LNCaP clone FGC (cell line): ENCODE measurements at regions not wholly inside any gene's neighbourhood (a gene's known extent, or its start where the extent isn't known, plus 50 kb on each side); places are given as distances from the start of the nearest gene placed in this dataset.

Experiments used
- DNase-seq: peaks from one replicate; pipeline ENCODE4 v3.0.0-alpha.2; 2011; ENCODE audit warnings: low read depth
- H3K4me3 ChIP-seq: 2 replicates; pipeline ENCODE4 v1.5.1; 2011; ENCODE audit warnings: mild to moderate bottlenecking, low read depth, low read length, control low read depth
- TF ChIP-seq, protein P1 (sequence below): IDR thresholded peaks from 2 replicates; pipeline ENCODE4 v1.5.1; 2012; ENCODE audit warnings: mild to moderate bottlenecking; ENCODE audit not compliant: control insufficient read depth, insufficient read depth; ENCODE audit errors: extremely low read depth

DNA sequence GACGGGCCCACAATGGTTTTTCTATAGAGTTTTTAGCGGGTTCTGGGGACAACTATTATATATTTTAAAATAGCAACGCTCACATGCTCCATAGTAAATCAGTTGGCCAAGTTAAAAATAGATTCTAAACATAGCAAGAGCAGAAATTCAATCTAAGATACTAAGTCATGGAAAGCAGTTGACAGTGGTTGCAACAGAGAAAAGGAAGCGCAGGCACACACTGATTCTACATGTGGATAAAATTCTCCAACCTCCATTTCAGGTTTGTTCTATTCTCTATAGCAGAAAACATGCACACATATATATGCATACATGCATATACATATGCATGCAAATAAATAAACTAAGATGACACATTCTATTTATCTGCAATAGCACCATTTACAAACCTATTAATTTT, 89.6 kb upstream of the HNRNPU start:
- H3K4me3 ChIP-seq, result no peak overlapping the region
- TF ChIP-seq, protein P1, sequence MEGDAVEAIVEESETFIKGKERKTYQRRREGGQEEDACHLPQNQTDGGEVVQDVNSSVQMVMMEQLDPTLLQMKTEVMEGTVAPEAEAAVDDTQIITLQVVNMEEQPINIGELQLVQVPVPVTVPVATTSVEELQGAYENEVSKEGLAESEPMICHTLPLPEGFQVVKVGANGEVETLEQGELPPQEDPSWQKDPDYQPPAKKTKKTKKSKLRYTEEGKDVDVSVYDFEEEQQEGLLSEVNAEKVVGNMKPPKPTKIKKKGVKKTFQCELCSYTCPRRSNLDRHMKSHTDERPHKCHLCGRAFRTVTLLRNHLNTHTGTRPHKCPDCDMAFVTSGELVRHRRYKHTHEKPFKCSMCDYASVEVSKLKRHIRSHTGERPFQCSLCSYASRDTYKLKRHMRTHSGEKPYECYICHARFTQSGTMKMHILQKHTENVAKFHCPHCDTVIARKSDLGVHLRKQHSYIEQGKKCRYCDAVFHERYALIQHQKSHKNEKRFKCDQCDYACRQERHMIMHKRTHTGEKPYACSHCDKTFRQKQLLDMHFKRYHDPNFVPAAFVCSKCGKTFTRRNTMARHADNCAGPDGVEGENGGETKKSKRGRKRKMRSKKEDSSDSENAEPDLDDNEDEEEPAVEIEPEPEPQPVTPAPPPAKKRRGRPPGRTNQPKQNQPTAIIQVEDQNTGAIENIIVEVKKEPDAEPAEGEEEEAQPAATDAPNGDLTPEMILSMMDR, result no peak
- no peak for DNase-seq

DNA sequence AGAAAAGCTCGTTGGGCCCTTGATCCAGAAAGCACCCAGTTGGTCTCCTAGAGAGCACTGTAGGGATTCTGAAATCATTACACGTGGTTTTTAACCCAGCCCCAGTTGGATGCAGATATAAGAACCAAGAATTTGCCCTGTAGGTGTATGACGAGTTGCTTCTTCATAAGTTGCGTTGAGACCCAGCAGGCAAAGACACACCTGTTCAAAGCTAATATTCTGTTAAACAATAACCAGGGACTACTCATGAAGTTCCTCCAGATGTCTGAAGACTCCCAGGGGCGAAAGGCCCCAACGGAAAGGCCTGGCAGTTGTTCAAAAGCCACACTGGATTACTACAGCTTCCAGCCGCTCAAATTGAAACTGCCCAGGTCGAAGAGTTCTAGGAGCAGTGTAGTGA, 88.6 kb upstream of the HNRNPU start:
- TF ChIP-seq, protein P1, result no peak
- DNase-seq, result no peak
- H3K4me3 ChIP-seq, result no peak overlapping the region

DNA sequence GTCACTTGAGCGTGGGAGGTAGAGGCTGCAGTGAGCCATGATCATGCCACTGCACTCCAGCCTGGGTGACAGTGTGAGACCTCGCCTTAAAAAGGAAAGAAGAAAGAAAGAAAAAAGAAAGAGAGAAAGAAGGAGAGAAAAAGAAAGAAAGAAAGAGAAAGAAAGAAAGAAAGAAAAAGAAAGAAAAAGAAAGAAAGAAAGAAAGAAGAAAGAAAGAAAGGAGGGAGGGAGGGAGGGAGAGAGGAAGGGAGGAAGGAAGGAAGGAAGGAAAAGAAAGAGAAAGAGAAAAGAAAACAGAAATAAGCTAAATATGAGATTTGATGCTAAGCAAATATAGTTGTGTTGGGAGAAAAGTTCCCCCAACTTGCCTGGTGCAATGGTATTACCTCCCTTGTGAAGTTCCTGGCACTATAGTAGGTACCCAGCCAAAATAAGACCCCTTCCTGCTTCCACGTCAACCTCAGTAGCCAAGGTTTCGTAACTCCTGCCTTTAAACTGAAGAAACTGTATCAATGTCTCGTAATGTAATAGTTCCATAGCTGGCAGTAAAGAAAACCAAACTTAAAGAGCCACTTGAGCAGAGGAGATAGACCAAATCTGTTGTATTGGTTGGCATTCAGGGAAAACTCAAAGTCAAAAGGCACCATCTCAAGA, 88.1 kb upstream of the HNRNPU start:
- no peak overlapping the region for H3K4me3 ChIP-seq
- TF ChIP-seq, protein P1, result no peak
- DNase-seq, result no peak

DNA sequence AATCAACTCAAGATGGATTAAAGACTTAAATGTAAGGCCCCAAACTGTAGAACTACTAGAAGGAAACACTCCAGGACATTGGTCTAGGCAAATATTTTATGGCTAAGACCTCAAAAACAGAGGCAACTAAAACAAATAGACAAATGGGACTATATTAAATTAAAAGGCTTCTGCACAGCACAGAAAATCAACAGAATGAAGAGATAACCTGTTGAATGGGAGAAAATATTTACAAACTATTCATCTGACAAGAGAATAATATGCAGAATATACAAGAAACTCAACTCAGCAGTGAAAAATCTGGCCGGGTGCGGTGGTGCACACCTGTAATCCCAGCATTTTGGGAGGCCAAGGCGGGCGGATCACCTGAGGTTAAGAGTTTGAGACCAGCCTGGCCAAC, 84.1 kb upstream of the HNRNPU start:
- no peak overlapping the region for H3K4me3 ChIP-seq
- TF ChIP-seq, protein P1, result no peak
- DNase-seq, result no peak

DNA sequence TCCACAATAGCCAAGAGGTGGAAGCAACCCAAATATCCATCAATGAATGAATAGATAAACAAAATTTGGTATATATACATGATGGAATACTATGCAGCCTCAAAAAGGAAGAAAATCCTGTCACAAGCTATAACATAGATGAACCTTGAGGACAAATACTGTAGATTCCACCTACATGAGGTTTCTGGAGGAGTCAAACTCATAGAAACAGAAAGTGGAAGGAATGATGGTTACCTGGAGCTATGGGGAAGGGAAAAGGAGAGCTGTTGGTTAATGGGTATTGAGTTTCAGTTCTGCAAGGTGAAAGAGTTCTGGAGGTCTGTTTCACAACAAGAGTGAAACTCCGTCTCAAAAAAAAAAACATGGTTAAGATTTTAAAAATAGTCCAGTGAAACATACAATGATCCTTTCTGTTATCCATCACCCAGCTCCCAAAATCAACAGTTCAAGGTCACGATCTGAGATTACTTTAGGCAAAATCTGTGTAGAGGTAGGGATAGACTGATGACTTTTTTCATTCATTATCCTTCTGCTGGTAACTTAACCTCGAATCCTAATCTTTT, 80.8 kb upstream of the HNRNPU start:
- DNase-seq, result no peak
- no peak overlapping the region for H3K4me3 ChIP-seq
- TF ChIP-seq, protein P1, result no peak

DNA sequence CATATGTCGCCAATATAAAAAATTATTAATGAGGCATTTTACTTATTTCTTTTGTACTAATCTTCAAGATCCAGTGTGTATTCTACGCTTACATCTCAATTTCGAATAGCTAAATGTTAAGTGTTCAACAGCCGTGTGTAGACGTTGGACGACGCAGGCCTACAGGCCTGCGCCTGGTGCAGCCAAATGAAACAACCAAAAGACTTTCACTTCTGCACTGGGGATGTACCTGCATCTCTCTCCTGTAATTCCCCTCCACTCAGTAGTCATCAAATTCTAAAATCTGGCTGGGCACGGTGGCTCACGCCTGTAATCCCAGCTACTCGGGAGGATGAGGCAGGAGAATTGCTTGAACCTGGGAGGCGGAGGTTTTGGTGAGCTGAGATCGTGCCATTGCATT, 76.8 kb upstream of the HNRNPU start:
- DNase-seq, result no peak
- TF ChIP-seq, protein P1, result no peak
- H3K4me3 ChIP-seq, result no peak overlapping the region

DNA sequence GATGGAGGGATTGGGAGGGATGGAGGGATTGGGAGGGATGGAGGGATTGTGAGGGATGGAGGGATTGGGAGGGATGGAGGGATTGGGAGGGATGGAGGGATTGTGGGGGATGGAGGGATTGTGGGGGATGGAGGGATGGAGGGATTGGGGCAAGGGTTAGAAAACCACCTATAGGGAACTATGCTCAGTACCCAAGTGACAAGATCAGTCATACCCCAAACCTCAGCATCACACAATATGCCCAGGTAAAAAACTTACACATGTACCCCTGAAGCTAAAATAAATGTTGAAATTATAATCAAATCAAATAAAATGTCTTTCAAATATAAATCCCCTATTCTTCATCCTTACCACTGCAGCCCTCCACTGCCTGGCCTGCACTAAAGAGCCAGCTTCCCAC, 72.8 kb upstream of the HNRNPU start:
- H3K4me3 ChIP-seq, result no peak overlapping the region
- TF ChIP-seq, protein P1, result no peak
- DNase-seq, result no peak
